Activated CD4-positive, alpha-beta T cell treated with anti-CD3 and anti-CD28 coated beads, Interleukin-2, amount 50 U/mL, for 1 hour (primary cell): ENCODE measurements at regions not wholly inside any gene's neighbourhood (a gene's known extent, or its start where the extent isn't known, plus 50 kb on each side); places are given as distances from the start of the nearest gene placed in this dataset.

Experiments used
- DNase-seq: peaks from one replicate; pipeline ENCODE4 v3.0.0-alpha.2; 2020

DNA sequence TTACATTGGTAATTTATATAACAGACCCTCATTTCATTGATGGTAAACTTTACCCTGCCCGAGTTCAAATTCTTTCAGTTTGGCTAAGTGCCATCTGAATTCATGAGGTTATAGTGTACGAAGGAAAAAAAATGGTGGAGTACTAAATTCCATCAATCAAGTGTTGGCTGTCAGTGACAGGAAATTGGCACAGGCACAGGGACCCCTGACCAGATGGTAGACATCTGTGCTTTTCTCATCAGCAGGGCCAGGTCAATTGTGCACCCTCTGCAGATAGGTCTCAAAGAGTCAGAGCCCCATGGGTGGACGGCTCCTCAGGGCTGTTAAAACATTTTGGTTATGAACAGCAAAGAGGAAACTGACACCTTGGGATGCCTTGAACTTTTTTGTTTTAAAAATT is 439.2 kb downstream of the SETBP1 start:
- DNase-seq = no peak

DNA sequence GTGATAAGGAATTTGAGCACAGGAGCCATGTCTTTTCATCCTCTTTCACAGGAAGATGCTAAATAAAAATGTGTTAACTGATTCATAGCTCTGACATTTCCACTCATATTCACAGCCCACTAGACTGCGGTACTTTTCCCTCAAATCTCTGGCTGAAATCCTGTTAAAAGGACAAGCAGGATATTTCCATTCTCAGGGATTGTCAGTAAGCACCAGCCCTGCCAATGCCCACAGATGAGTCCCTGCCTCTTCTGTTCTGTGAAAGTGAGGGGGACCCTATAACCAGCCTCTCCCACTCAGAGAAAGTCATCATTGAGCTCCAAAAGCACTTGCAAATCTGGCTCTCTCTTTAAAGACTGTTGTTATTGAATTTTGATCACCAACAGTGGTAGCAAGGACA is 440.5 kb downstream of the SETBP1 start:
- DNase-seq = no peak

DNA sequence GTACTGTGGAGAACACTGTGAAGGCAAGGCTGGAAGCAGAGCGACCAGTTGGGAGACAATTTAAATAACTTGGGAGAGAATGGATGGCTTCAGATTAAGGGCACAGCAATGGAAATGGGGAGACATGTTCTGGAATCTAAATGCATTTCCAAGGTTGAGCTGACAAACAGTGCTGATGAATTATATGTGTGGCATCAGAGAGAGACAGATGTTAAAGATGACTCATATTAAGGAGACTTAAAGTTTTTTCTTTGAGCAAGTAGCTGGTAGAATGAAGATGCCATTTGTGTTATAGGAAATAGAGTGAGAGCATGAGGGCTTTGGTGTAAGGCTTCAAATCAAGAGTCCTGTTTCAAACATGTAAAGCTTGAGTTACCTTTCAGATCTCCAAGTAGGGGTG is 441.8 kb downstream of the SETBP1 start:
- no peak for DNase-seq

DNA sequence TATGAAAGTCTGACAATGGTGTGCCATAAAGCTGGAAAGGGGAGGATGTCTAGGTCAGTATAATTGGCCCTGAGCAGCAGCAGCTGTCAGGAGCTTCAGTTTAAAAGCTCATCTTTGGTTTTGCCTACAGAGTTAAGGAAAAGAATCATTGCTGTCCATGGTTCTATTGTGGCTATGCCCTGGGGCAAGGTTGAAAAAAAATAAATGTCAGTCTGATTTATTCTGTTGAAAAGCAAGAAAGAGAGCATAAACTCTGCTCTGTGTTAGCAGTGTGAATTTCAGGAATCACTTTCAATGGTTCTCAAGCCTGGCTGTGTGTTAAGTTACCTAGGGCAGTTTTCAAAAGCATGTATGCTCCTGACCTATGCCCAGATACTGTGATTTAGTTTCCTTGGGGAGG is 446.7 kb downstream of the SETBP1 start:
- no peak for DNase-seq

DNA sequence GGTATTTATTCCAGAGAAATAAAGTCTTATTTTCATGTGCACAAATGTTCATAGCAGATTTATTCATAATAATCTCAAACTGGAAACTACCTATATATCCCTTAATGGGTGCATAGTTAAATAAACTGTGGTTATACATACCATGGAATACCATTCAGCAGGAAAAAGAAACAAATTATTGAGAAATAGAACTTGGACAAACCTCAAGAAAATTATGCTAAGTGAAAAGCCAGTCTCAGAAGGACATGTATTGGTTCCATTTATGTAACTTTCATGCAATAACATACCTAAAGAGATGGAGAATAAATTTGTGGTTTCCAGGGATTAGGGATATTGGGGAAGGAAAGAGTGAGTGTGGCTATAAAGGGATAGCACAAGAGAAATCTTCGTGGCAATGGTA is 452.6 kb downstream of the SETBP1 start:
- DNase-seq = no peak

DNA sequence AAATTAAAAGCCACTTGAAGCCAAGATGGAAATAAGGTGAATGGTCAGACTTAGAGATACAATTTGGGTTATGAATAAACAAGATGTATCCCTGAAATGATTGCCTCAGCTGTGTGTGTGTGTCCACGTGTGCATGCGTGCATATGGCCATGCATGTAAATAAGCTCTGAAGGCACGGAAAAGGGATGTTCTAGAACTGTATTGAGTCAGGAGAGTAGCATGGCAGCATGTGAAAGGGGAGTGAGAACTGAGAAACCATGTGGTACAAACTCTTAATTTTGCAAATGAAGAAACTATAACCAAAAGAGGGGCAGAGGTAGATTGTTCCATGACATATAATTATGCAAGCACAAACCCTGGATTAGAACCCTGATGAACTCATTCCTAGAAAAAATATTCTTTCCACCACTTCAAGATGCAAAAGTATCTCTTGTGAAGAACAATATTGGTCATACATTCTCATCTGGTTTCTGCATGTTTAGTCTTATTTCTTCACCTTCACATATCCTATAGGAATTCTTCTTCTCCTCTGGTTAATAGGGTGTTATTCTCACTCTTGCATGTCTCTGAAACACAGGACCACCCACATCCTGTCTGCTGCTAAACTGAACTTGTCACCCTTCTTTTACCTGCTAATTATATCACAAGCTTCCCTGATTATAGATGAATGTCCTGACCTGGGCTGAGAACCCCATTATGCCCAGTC is 455.8 kb downstream of the SETBP1 start:
- DNase-seq = no peak

DNA sequence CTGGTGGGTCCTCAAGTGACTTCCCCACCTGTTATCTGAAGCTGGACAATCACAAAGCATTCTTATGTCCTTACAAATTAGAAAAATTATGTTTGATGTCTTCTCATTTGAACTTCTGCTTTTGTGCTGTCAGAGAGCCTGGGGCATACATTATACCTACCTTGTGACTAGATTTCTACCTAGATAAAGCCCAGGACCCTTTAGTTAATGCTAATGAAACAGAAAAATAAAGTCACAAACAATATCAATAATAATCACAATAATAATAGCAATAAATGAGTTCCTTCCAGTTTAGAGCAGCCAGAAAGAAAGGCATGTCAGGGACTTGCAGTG is 456.4 kb downstream of the SETBP1 start:
- DNase-seq = no peak

DNA sequence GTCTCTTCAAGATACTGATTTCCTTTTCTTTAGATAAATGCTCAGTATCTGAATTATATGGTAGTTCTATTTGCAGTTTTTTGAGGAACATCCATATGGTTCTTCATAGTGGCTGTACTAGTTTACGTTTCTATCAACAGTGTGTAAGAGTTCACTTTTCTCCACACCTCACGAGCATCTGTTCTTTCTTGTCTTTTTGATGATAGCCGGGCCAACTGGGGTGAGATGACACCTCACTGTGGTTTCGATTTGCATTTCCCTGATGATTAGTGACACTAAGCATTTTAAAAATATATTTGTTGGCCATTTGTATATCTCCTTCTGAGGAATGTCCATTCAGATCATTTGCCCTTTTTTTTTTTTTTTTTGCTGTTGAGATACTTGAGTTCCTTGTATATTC is 458.8 kb downstream of the SETBP1 start:
- DNase-seq = no peak

DNA sequence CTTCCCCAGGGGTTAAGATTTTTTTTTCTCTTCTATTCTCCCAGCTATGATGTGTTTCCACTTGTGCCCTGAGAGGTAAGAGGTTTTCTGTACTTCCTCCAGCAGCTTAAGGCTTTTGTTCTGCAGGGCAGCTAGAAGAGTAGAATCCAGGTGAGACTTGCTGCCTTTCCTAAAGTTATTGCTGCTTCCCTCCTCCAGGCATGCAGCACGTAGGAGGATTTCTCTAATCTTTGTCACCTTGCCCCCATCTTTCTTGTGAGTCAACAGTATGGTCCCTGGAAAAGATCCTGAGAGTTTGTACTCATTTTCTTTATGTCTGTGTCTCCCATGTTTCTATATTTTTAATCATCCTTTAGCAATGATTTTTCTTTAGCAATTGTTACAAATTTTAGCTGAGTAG is 462.2 kb downstream of the SETBP1 start:
- no peak for DNase-seq

DNA sequence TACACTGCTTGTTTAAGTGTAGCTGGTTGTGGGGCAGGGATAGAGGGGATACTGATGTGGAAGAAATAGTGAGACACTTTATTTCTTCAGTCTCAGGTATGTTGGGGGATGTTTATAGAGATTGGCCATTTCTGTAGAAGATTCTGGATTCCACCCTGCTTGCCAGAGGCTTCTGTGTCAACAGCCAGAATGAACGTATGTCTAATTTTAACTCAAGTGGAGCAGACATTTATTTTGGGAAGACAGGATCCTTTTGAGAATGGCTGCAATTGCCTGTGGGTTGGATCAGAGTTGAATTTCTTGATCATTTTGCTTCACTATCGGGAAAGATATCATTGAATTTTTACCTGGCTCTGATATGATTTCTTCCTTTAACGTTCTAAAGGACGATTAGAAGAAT is 465.6 kb upstream of the SLC14A2 start:
- DNase-seq = no peak

DNA sequence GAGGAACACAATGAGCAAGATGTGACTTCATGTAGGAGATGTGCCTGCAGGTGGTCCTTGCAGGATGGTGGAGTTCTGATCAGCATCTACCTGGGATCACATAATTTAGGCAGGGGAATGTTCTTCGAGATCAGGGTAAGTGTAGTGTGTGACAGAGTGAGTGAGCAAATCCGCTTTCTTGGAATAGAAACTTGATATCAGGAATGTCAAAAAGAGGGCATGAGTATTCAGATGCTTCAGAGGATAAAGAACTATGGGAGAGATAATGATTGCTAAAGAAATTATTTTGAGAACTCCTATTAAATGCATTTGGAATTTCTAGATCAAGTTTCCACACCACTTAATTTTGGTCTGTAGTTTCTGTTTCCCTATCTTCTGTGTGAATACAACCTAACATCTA is 463.6 kb upstream of the SLC14A2 start:
- DNase-seq = no peak

DNA sequence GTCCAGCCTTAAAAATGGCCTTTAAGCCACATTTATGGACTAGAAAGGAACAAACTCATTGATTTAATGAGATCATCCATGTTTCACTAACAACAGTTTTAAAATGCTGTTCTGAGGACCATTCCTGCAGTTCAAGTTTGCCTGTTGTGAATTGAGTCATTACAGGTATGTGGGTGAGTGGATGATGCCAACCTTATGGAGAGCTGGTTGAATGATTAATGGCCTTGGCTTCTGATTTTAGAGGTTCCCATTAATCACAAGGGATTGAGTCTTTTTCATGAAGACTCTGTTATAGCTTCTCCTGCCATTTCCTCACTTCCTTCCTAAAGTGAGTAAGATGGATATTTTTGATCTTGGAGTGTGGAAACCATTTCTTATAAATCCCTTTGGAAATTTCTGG is 459.8 kb upstream of the SLC14A2 start:
- no peak for DNase-seq

DNA sequence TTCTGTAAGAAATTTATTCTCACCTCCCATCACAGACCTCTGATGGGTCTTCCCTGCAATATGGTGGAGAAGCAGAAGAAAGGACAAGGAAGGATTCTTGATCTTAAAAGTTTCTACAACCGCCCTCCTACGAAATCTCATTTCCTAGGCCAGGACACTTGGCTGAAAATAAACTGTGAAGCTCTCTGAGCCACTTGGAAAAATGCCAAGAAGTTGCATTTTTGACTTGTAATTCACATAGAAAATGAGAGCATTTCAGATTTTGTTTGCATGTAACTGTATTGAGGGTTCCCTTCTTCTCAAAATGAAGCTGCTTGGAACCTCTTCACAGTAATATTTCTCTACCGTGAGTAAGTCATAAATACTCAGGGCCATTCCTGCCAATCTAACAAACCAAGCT is 458.3 kb upstream of the SLC14A2 start:
- no peak for DNase-seq

DNA sequence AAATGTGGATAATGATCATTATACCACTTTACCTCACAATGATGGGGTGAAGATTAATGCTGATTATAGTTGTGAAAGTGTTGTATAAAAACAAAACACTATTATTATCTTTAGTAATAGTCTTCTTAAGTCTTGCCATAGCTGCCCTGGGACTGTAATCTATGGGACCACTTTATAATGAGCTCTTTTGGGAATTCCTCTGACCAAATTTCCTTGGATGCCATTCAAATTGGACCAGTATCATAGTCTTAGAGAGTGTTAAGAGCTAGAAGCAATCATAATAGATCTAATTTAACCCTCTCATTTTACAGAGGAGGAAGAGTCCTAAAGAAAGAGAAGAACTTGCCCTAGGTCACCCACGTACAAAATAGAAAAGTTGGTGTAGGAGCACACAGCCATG is 457.7 kb upstream of the SLC14A2 start:
- no peak for DNase-seq

DNA sequence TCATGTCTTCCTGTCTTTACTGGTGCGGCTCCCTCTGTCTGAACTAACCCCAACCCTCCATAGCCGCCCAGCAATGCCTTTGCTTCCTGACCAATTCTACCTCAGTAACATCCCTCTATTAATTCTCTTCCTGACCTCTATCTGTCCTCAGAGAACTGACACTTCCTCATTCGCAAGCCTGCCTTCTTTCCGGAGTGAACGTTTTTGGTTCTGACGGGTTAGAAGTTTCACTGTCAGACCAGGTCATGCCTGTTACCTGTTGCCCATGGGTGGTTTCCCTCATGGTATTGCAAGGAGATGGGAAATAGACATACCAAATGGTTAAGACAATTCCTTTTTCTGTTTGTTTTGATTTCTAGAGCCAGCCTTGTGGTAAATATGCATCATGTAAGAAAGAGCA is 453.4 kb upstream of the SLC14A2 start:
- DNase-seq = no peak

DNA sequence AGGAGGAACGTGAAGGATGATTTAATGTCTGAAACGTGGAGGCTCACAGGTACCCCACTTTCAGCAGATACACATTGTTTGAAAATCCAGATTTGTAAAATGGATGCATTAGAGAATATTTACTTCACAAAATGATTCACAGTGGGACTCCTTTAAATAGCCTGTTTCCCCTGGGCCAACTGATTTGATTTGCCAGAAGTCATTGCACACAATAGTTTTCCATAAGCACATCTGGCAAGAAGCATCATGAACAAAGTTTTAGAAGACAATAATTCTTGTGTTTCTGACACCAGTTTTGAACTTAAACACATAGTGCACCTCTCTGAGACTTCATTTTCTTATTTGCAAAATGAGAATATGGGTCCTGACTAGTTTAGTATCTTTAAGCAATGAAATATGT is 451.4 kb upstream of the SLC14A2 start:
- no peak for DNase-seq

DNA sequence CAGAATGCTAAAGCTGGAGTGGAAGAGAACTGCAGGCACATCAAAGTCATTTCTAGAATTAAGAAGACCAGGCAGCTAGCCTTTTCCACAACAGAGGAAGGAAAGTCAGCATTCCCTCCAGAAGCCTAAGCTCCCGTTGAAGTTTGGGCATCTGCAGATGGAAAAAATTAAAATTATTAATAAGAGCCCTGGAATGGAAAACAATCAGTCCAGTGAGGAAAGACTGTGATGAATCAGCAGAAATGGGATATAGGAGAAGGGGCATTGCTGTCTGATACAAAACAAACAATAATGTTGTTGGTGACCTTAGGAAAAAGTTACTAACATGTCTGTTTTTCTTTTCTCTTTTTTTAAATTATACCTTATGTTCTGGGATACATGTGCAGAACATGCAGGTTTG is 450.7 kb upstream of the SLC14A2 start:
- DNase-seq = no peak

DNA sequence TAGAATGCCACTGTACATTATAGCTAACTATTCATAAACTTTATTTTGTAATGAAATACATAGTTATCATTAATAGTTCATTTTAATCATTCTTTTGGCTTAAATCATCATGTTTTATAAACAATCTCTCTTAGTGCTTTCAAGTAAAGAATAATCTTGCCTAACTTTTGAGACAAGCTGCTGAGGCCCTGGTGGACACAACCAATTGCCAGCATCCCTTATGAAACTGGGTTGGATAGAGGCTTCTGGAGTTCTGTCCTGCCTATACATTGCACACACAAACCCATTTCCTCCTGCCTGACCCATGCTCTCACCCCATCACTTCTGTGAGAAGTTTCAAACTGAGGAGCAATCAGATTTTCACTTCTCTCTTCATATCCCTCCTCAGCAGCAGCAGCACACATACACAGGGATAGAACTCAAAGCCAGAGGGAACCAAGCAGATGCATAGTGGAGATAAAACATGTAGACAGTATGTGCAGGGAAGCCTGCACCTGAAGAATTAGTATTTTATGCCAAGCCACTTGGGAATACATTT is 450.0 kb upstream of the SLC14A2 start:
- no peak for DNase-seq

DNA sequence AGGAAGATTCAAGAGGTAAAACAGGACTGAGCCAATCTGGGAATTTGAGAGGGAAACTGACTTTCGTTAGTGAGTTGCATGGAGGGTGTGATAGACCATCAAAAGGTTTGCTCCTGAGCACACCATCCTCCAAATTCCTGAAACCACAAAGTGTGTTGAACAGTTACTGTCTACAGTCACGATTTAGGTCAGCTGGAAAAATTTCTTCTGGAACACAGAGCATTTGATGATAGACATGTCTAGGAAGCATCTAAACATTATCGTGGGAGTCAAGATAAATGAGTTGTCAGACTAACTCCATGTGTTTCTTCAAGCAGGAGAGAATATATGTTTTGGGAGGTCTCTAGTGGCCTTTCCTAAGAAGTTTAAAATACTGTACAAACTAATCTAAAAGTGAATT is 449.4 kb upstream of the SLC14A2 start:
- DNase-seq = no peak

DNA sequence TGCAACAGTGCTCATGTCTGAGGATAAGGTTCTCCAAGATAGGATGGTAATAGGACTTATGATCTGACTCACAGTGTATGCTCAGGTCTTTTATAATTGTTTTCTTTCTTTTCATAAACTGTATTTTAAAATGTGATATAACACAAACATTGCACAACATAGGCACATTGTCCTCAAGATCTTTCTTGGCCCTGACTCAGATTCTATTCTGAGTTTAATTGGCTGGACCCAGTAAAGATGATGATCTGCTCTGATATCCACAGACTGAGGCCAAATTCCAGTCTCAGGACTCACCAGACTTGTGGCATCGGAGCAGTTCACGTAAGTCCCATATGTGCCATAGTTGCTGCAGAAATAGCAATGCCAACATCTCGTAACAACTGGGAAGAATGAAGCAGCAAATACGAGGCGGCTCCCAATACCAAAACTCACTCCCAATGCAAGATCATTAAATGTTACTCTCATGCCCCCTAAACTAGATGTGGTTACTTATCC is 448.9 kb upstream of the SLC14A2 start:
- no peak for DNase-seq

DNA sequence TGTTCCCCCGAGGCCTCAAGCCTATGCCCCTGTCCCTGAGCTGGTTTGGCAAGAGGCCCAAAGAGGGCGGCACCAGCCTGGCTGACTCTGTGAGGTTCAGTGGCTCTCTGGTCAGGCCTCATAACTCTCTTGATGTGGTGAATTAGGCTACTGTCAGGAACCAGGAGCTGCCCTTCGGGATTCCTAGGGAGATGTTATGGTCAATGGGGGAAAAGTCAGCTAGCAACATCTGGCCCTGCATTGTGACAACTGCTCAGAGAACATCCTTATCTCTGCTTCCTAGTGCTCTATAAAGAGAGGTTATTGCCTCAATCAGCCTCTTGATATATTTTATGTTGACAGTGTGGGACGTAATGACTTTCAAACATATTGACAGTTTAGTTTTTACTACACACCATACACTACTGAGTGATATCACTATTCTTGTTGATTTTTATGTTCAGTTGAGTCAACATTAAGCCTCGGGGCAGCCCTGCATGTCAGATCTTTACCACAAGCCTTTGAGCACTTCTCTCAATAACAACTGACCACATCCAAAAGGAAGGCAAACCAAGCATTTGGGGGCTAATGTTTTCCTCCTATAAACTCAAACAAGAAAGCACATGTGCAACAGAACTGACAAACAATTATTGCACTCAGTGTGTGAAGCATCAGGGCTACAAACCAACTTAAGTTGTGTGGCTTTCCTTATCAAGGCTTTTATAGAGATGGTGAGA is 448.3 kb upstream of the SLC14A2 start:
- DNase-seq = no peak

DNA sequence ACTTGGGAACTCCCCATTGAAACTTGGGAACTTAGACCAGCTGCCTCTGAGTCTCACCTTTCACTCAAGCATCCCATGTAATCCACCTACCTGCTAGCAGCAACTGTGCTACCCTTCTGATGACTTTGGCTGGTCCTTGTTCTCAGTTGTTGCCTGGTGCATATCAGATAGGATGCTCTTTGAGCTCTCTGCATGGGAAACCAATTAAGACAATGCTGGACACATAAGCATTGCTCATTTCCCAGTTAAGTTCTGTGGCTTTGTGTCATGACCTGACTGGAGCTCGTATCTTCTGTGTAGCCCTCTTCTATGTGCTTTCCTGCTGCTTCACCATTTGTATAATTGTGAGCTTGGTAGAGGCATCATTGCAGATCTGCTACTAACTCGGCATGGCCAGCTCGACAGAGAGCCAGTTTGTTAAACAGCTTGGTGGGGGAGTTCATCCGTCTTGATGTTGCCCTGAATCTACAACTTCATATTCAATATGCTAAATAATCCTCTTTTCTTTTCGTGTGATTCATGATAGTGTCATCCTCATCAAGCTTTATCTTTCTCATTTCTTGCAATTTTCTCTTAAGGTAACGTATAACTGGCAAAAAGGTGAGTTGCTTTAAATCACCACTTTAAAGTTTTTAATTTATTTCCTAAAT is 447.5 kb upstream of the SLC14A2 start:
- DNase-seq = no peak

DNA sequence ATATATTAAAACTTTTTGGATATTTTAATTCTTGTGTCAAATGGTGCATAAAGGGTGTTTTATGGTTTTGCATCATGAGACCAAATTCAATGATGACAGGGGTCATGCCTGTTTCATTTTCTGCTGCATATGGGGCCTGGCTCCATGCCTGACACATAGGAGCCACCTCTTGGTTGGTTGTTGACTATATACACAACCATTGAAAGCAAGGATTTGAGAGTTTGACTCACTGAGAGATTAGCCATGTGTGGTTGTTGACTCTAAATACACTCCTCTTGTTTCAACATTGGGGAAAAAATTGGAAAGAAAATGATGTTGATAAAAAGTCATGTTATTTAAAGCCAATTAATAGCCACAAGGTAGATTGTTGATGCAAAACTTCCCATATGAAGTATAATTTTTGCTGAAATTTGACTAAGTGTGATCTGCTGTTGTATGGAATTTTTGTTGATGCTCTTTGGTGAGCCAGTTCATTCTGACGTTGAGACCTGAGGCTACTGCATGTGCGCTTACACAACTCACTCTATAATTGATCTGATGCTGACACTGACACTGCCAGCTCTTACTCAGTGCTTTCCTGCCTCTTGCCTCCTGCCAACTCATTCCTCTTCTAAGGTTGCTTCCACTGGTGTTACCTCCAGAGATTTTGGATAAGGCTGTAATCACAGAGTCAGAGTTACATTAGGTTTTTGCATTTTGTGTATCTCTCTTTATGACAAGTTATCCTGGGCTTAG is 446.2 kb upstream of the SLC14A2 start:
- DNase-seq = no peak
